HG03066 (cell line): ENCODE measurements at regions not wholly inside any gene's neighbourhood (a gene's known extent, or its start where the extent isn't known, plus 50 kb on each side); places are given as distances from the start of the nearest gene placed in this dataset.

Experiments
- ATAC-seq: cut with Tn5 transposase; IDR thresholded peaks from one replicate; pipeline ENCODE4 v1.9.1; 2021; ENCODE audit warnings: low read depth; ENCODE audit not compliant: unreplicated experiment

GRCh38 chr2:19664646-19665045, 237.1 kb downstream of the TTC32 start:
- ATAC-seq = no peak

DNA sequence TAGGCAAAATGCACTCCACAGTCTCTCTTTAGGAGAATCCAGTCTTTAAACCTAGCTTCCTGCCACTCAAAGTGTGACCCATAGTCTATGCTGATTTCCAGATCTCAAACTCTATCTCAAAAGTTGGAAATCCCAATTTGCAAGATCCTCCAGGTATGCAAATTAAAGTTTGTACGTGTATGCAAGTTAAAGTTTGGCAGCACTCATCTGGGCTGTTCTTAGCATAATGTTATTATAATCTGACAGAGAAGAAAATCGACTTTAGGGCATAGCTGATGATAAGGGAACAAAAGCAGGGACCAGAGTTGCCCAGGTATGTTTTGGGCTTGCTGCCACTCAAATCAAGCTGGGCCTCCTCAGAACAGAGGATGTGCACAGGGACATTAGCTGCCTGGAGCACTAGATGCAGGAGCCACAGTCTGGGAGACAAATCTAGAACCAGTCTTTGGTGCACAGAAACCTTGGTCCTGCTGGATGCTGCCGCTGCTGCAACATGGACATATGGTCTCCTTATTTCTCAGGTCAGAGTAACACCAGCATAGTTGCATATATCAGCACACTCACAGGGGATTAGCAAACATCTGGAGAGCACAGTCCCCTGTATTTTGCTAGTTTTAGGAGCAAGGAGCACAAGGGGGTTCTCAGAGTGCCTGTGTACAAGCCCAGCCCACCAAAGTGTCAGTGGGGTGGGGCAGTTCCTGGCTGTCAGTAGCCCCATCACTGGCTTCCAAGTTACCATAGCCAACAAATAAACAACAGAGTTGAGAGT, 242.6 kb downstream of the TTC32 start:
- no peak for ATAC-seq

DNA sequence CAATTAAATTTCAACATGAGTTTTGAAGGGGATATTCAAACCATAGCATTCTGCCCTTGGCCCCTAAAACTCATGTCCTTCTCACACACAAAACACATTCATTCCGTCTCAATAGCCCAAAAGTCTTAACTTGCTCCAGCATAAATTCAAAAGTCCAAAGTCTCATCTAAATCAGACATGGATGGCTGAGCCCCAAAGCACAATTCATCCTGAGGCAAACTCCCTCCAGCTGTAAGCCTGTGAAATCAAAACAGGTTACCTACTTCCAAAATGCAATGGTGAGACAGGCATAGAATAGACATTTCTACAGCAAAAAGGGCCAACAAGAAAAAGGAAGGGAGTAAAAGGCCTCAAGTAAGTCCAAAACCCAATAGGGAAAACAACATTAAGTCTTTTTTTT, 245.8 kb downstream of the TTC32 start:
- ATAC-seq = no peak

DNA sequence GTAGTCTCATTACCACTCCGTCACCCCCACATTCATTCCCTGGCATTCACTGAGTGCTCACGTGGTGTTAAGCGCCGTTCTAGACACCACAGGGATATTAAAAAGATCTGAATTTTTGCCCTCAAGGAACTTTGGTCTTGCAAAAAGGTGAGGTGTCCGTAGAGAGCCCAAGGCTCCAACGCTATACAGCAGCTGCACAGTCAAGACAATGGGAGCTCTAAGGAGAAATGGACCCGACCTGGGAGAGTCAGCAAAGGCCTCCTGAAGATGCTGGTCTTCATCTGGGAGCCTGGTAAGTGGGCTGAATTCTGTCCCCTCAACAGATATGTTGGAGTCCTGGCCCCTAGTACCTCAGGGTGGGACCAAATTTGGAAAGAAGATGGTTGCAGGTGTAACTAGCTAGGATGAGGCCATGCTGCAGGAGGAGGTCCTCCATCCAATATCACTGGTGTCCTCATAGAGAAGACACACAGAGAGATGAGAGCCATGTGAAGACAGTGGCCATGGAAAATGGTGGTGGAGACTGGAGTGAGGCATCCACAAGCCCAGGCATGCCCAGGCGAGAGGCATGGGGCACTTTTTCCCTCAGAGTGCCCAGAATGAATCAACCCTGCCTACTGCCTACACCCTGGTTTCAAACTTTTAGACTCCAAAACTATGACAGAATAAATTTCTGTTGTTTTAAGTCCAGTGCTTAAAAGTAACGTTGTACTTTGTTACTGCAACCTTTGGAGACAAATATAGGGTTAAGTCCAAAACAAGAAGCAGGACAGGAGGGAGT, 247.3 kb downstream of the TTC32 start:
- ATAC-seq = no peak

DNA sequence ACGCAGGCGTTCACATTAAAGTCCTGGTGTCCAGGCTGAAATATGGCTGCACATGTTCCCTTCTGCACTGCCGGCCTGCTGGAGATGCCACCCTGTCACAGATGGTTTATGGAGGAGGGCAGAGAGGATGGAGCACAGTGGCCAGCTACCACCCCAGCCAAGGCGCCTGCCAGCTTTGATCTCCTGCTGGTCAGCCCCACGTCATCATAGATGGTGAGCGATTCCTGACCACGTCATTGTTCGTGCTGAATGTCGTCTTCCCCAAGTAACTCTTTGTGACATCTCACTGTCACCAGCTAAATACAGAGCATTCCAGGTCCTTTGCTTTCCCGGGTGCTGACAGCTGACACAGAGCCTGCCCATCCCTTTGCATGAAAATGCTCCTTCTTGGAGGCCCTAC, 248.3 kb downstream of the TTC32 start:
- no peak for ATAC-seq

GRCh38 chr2:19652811-19653210, 249.0 kb downstream of the TTC32 start:
- ATAC-seq = no peak

DNA sequence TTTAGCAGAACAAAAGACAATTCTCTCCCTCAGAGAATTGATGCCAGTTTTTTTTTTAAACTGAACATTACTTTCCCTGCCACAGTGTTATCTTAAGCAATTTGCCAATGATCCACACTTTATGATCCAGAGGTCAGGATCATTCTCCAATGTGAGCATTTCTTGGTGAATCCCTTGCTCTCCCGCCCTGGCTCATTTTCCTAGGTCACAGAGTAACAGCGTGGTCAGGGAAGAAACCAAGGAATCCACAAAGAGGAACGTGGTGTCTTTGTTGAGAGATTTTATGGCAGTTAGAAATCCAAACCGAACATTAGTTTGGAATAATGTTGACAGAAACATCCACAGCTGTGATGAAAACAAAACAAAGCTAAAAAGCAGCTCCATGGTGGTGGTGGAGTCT, 250.3 kb downstream of the TTC32 start:
- no peak for ATAC-seq

DNA sequence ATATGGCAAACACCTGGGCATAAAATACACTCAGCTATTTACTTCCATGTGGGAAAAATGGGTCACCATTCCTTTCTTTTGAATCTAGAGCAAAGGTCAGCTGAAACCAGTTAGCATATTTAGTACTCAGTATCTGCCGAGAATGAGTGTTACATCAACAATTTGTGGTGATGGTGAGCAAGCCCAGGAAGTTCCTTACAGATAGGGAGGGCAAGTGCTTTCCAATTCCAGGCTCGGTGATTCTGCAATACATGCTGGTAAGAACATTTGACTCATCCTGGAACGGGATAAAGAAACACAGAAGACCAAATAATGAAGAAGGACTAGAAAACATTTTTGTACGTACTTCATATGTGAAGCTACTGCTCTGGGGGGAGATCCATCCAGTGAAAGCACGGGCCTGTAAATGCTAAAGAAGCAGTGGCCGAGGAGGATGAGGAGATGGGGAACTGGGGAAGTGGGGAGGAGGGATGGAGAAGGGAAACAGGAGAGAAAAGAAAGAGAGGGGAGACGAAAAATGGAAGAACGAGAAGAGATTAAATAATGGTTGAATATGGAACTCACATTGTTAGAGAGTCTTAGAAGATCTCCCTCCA, 251.9 kb downstream of the TTC32 start:
- ATAC-seq = no peak

DNA sequence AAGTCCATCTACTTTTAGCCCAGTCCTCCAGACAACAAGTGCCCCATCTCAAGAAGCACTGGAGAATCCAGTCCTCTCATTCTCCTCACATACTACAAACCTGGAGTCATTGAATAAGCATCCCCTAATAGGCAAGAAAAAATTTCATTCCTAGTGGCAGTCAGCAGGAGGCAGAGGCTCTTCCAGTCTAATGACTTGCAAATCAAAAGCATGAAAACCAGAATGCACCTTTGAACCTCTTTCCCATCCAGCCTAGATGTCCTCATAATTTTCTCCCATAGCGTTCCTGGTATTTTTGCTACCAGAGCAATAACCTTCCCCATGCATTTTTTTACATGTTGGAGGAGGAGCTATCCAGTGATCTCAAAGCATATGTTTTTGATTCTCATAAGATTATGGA, 252.6 kb downstream of the TTC32 start:
- no peak for ATAC-seq

GRCh38 chr2:19648583-19648982, 253.2 kb downstream of the TTC32 start:
- ATAC-seq = no peak

- no peak for ATAC-seq
Observed at GRCh38 chr2:19646987-19647386, 254.8 kb downstream of the TTC32 start.

DNA sequence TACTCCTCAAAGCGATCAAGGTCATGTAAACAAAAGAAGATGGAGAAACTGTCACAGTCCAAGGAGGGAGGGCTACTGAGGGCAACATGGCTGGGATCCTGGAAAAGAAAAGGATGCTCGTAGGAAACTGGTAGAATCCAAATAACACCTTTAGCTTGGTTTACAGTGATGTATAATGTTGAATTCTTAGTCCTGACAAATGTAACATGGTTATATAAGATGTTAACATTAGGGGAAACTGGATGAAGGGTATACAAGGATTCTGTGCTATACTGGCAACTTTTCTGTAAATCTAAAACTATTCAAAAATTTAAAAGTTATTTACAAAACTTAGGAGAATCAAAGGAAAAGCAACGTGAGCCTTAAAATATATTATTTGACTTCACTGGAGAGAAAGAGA, 257.0 kb downstream of the TTC32 start:
- ATAC-seq = no peak

- ATAC-seq = peak; percentile 79
Observed at GRCh38 chr2:19643117-19643518, 258.7 kb downstream of the TTC32 start.

- no peak for ATAC-seq
Observed at GRCh38 chr2:19642501-19642900, 259.3 kb downstream of the TTC32 start.

DNA sequence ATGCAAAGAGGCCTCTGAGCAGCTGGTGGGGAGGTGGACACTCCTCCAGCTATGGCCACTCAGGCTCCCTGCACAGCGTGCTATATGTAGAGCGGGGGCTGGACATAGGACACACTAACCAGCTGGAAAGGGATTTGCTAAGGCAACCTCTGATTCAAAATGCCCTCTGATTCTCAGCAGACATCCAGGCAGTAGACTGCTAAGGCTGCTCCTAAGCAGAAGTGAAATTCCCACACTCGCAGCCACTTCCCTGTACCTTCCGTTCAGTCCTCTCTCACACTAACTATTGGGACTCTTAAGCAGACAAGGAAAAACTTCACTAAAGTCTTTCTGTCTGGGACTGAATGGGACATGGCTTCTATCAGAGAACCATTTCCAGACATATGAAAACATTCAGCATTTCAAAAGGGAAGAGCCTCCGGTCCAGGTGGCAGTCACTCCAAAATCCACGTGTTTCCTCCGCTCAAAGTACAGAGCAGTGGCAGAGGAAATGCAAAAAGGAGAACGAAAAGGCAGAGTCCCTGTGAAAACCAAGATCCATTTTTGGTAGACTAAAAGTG, 265.8 kb downstream of the TTC32 start:
- ATAC-seq = no peak

DNA sequence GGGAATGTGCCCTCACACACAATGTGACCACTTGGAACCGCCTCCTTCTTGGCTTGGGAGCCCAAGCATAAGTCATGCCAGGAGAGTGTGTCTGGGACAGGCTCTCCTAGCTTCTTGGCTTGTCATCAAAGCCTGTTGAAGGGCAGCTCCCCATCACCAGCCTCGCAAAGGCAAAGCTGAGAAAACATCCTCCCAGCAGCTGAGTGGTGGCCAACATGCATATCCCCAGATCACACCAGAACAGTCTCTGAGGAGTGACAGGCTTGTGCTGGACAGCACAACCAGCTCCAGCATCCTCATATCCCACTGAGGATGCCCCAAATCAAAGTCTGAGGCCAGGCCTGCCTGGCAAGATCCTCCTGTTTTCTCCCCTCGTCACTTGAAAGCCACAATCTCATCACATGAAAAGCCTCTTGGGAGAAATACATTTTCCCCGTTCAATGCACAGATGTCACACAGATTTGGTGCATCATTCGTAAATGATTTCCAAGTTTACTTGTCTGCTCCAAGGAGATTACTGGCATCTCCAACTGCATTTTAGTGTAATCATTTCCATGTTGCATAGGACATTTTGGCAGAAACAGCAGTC, 269.3 kb downstream of the TTC32 start:
- ATAC-seq = no peak

DNA sequence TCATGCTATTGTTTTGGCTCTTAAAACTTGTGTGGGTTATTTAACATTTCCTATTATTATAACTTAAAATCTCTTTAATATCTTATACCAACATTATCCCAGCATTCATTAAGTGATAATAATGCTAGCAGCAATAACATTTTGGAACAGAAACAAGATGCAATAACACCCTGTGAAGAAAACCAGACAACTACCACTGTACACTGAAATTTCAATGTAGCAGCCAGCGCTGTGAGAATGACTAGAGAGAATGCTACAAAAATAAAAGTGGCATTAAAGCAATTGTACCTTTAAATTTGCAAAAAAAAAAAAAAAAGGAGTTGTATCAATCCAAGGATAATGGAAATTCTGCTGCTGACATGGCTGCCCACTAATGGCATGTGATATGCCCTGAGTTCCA, 269.9 kb downstream of the TTC32 start:
- no peak for ATAC-seq

- ATAC-seq = no peak
Observed at GRCh38 chr2:19630921-19631320, 270.9 kb downstream of the TTC32 start.

DNA sequence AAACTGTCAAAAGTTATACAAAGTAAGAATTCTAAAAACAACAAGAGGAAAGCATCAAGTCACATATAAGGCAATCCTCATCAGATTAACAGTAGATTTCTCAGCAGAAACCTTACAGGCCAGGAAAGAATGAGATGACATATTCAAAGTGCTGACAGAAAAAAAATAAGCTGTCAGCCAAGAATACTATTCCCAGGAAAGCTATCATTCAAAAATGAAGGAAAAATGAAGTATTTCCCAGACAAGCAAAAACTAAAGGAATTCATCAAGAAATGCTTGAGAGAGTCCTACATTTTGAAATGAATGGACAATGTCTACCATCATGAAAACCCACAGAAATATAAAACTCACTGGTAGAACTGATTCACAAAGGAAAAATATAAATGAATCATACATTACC, 268.9 kb upstream of the OSR1 start:
- ATAC-seq = no peak

- no peak for ATAC-seq
Observed at GRCh38 chr2:19623488-19623887, 265.1 kb upstream of the OSR1 start.

- ATAC-seq = no peak
Observed at GRCh38 chr2:19617257-19617848, 258.9 kb upstream of the OSR1 start.
